ENCODE measurements at regions not wholly inside any gene's neighbourhood (a gene's known extent, or its start where the extent isn't known, plus 50 kb on each side); places are given as distances from the start of the nearest gene placed in this dataset.

DNA sequence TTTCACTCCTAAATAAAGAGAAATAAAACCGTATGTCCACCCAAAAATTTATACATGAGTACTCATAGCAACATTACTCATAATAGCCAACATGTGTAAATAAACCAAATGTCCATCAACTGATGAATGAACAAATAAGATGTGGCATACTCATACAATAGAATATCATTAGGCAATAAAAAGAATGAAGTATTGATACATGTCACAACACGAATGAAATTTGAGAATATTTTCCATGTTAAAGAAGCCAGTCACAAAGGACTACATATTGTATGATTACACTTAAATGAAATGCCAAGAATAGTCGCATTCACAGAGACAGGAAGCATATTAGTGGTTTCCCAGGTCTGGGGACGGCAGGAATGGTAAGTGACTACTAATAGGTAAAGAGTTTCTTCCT is 869.2 kb downstream of the IGSF11 start:
- TF ChIP-seq, protein P1, sequence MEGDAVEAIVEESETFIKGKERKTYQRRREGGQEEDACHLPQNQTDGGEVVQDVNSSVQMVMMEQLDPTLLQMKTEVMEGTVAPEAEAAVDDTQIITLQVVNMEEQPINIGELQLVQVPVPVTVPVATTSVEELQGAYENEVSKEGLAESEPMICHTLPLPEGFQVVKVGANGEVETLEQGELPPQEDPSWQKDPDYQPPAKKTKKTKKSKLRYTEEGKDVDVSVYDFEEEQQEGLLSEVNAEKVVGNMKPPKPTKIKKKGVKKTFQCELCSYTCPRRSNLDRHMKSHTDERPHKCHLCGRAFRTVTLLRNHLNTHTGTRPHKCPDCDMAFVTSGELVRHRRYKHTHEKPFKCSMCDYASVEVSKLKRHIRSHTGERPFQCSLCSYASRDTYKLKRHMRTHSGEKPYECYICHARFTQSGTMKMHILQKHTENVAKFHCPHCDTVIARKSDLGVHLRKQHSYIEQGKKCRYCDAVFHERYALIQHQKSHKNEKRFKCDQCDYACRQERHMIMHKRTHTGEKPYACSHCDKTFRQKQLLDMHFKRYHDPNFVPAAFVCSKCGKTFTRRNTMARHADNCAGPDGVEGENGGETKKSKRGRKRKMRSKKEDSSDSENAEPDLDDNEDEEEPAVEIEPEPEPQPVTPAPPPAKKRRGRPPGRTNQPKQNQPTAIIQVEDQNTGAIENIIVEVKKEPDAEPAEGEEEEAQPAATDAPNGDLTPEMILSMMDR (IDR thresholded peaks at IDR 0.05), result no peak
- POLR2A ChIA-PET, result no interaction called here
- no peak overlapping the region for H3K27ac Mint-ChIP-seq
- no peak for ATAC-seq (ENCODE audit: low read depth)
- CTCF ChIA-PET, result no interaction called here
- intact Hi-C loops (cut with micrococcal nuclease), result no loop called here
- H3K36me3 Mint-ChIP-seq (ENCODE audit: low read depth), result no peaks in the 10 kb centered on the region
- H3K27me3 Mint-ChIP-seq, result no peaks in the 10 kb centered on the region
- no peak for DNase-seq
- H3K4me1 Mint-ChIP-seq, result no peaks in the 10 kb centered on the region
- no peak overlapping the region for H3K4me3 Mint-ChIP-seq
- peaks cover 5% of the 10 kb centered on the region for H3K9me3 Mint-ChIP-seq

DNA sequence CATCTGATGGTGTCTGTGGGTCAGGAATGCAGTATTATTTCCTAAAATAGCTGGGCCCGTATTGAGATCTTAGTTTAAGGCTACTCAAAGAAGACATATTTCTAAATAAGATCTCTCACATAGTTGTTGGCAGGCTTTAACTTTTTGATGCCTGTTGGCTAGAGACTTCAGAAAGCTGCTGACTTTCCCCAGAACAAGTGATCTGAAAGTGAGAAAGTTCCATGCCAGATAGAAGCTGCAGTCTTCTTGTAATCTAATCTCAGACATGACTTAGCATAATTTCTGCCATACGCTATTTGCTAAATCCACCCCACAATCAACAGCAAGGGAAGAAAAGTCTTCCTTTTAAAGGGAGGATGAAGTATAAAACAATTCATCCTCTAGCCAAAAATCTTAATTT is 867.1 kb downstream of the IGSF11 start:
- no peaks in the 10 kb centered on the region for H3K36me3 Mint-ChIP-seq (ENCODE audit: low read depth)
- ATAC-seq (ENCODE audit: low read depth), result no peak
- ChIA-PET CTCF (no interaction called here), POLR2A (no interaction called here)
- no peak for DNase-seq
- intact Hi-C loops (cut with micrococcal nuclease), result no loop called here
- peaks cover 12% of the 10 kb centered on the region for H3K9me3 Mint-ChIP-seq
- no peaks in the 10 kb centered on the region for H3K27me3 Mint-ChIP-seq
- TF ChIP-seq, protein P1 (IDR thresholded peaks at IDR 0.05), result no peak
- no peak overlapping the region for H3K27ac Mint-ChIP-seq
- H3K4me1 Mint-ChIP-seq, result no peaks in the 10 kb centered on the region
- H3K4me3 Mint-ChIP-seq, result no peak overlapping the region

DNA sequence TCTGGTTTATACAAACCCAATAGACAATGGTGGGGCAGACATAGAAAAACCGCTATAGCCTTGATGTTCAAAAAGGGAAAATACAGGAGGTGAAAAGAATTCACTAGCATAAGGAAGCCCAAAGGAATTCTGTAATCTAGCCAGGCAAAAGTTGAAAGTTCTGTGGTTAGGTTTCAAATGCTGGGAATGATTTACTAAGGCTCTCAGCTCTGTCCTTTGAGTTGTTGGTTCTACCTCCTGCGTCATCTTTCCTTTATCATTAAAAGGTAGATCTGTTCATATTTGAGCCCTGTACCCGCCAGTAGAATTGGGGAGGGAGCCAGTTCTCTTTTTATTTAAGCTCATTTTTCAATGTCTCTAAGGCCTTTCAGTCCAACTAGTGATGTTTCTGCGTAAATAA is 866.5 kb downstream of the IGSF11 start:
- H3K27me3 Mint-ChIP-seq, result no peaks in the 10 kb centered on the region
- ATAC-seq (ENCODE audit: low read depth), result no peak

DNA sequence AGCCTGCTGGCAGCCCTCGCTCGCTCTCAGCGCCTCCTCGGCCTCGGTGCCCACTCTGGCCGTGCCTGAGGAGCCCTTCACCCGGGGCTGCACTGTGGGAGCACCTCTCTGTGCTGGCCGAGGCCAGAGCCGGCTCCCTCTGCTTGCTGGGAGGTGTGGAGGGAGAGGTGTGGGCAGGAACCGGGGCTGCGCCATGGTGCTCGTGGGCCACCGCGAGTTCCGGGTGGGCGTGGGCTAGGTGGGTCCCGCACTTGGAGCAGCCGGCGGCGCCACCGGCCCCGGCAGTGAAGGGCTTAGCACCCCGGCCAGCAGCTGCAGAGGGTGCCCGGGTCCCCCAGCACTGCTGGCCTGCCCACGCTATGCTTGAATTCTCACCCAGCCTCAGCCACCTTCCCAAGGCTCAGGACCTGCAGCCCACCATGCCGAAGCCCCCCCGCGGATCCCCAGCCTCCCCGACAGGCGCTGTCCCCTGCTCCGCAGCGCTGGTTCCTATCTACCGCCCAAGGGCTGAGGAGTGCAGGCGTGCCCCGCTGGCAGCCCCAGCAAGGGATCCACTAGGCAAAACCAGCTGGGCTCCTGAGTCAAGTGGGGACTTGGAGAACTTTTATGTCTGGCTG is 863.3 kb downstream of the IGSF11 start:
- no peak for ATAC-seq (ENCODE audit: low read depth)
- TF ChIP-seq, protein P1 (IDR thresholded peaks at IDR 0.05), result no peak
- H3K27ac Mint-ChIP-seq, result no peak overlapping the region
- ChIA-PET CTCF (no interaction called here), POLR2A (no interaction called here)
- no peaks in the 10 kb centered on the region for H3K27me3 Mint-ChIP-seq
- H3K36me3 Mint-ChIP-seq (ENCODE audit: low read depth), result no peaks in the 10 kb centered on the region
- intact Hi-C loops (cut with micrococcal nuclease), result no loop called here
- no peaks in the 10 kb centered on the region for H3K4me1 Mint-ChIP-seq
- no peak overlapping the region for H3K4me3 Mint-ChIP-seq
- peaks cover 15% of the 10 kb centered on the region for H3K9me3 Mint-ChIP-seq
- no peak for DNase-seq

More for the DNA sequence above, 866.5 kb downstream of the IGSF11 start:
- no peak overlapping the region for H3K4me3 Mint-ChIP-seq
- no peaks in the 10 kb centered on the region for H3K4me1 Mint-ChIP-seq
- intact Hi-C loops (cut with micrococcal nuclease), result no loop called here
- POLR2A ChIA-PET, result no interaction called here
- no peak overlapping the region for H3K27ac Mint-ChIP-seq
- DNase-seq, result no peak
- CTCF ChIA-PET, result no interaction called here
- H3K9me3 Mint-ChIP-seq, result peaks cover 13% of the 10 kb centered on the region
- TF ChIP-seq, protein P1 (IDR thresholded peaks at IDR 0.05), result no peak
- no peaks in the 10 kb centered on the region for H3K36me3 Mint-ChIP-seq (ENCODE audit: low read depth)

- Mint-ChIP-seq H3K4me3 (no peak overlapping the region), H3K36me3 (ENCODE audit: low read depth) (no peaks in the 10 kb centered on the region), H3K27ac (no peak overlapping the region), H3K4me1 (no peaks in the 10 kb centered on the region), H3K27me3 (no peaks in the 10 kb centered on the region), H3K9me3 (peaks cover 9% of the 10 kb centered on the region)
- POLR2A ChIA-PET, result no interaction called here
- intact Hi-C loops (cut with micrococcal nuclease), result no loop called here
- ATAC-seq (ENCODE audit: low read depth), result no peak
- CTCF ChIA-PET, result no interaction called here
- TF ChIP-seq, protein P1 (IDR thresholded peaks at IDR 0.05), result no peak
- no peak for DNase-seq
Observed at GRCh38 chr3:118180853-118181252, 853.8 kb downstream of the IGSF11 start.
